Esophagus squamous epithelium (tissue), 5 donors: ENCODE measurements at regions not wholly inside any gene's neighbourhood (a gene's known extent, or its start where the extent isn't known, plus 50 kb on each side); places are given as distances from the start of the nearest gene placed in this dataset.

Experiments used
- DNase-seq: peaks from one replicate; lab custom pipeline; 2025; lab: John Stamatoyannopoulos, UW
- H3K27ac ChIP-seq, 4 donors: fragments of 200-600 bp; sonication (generic); one replicate each; pipeline ENCODE4 v1.5.1; 2016 to 2019; ENCODE audit warnings: mild to moderate bottlenecking in 1 of 4
- H3K27me3 ChIP-seq, 4 donors: fragments of 200-600 bp; sonication (generic); 1 replicate in 3 of 4; 2 replicates in 1 of 4; pipeline versions ENCODE4 v1.5.1 to v1.6.0; 2017 to 2021; ENCODE audit warnings: antibody characterized with exemption in 1 of 4
- H3K36me3 ChIP-seq, 3 donors: fragments of 200-600 bp; sonication (generic); one replicate each; pipeline ENCODE4 v1.5.1; 2016 to 2019
- H3K4me1 ChIP-seq, 3 donors: fragments of 200-600 bp; sonication (generic); one replicate each; pipeline ENCODE4 v1.5.1; 2017 to 2019
- H3K4me3 ChIP-seq, 4 donors: fragments of 200-600 bp; sonication (generic); 1 replicate in 3 of 4; 2 replicates in 1 of 4; pipeline ENCODE4 v1.5.1; 2016 to 2019; ENCODE audit warnings: mild to moderate bottlenecking in 2 of 4, moderate library complexity in 1 of 4
- H3K9me3 ChIP-seq, 3 donors: fragments of 200-600 bp; sonication (generic); one replicate each; pipeline ENCODE4 v1.5.1; 2016 to 2019
- POLR2A ChIP-seq, 4 donors: fragments of 450-650 bp; IDR thresholded peaks; one replicate each; pipeline ENCODE4 v1.6.1; 2017; ENCODE audit warnings: antibody characterized with exemption in 4 of 4, mild to moderate bottlenecking in 4 of 4, moderate library complexity in 3 of 4
- whole genome bisulfite sequencing, 2 donors: methylation state at CpG; one replicate each; pipeline ENCODE4 v1.1.5; 2018; 5-methylcytosine and 5-hydroxymethylcytosine counted together
- intact Hi-C: fragments of 100-400 bp; cut with DNase I; formaldehyde crosslinking; loops from one replicate; pipeline ENCODE4 v1.15.0; 2022
- TF ChIP-seq, protein P1 (sequence below), 6 experiments: fragments of 450-650 bp in 4 of 6; fragments of 200-600 bp in 2 of 6; sonication (generic) in 2 of 6; IDR thresholded peaks; one replicate each; pipeline ENCODE4 v1.5.1; 2016 to 2019; ENCODE audit warnings: antibody characterized with exemption in 6 of 6, mild to moderate bottlenecking in 4 of 6, moderate library complexity in 4 of 6
- donor health status: DM: yes; HTN: yes; CAD: no.

- WGBS, 2 donors = 47 to 53% methylated on average over 11 to 14 of the region's 20 CpGs
- no peaks in the 10 kb centered on the region for H3K4me1 ChIP-seq
- H3K36me3 ChIP-seq = no peaks in the 10 kb centered on the region
- intact Hi-C loops = no loop called here
- H3K4me3 ChIP-seq = no peak overlapping the region
- no peak for DNase-seq
- no peaks in the 10 kb centered on the region for H3K9me3 ChIP-seq
- H3K27ac ChIP-seq = no peak overlapping the region
- TF ChIP-seq, protein P1, sequence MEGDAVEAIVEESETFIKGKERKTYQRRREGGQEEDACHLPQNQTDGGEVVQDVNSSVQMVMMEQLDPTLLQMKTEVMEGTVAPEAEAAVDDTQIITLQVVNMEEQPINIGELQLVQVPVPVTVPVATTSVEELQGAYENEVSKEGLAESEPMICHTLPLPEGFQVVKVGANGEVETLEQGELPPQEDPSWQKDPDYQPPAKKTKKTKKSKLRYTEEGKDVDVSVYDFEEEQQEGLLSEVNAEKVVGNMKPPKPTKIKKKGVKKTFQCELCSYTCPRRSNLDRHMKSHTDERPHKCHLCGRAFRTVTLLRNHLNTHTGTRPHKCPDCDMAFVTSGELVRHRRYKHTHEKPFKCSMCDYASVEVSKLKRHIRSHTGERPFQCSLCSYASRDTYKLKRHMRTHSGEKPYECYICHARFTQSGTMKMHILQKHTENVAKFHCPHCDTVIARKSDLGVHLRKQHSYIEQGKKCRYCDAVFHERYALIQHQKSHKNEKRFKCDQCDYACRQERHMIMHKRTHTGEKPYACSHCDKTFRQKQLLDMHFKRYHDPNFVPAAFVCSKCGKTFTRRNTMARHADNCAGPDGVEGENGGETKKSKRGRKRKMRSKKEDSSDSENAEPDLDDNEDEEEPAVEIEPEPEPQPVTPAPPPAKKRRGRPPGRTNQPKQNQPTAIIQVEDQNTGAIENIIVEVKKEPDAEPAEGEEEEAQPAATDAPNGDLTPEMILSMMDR (IDR thresholded peaks at IDR 0.05) = no peak
- TF ChIP-seq POLR2A (IDR thresholded peaks at IDR 0.05) = no peak
- peaks cover 0 to 77% (median 0%) of the 10 kb centered on the region in 4 donors for H3K27me3 ChIP-seq
Observed at GRCh38 chr16:86959091-86959651, 358.0 kb downstream of the C16orf95 start.

- Histone ChIP-seq H3K27me3 (peaks cover 0 to 79% (median 0%) of the 10 kb centered on the region in 4 donors), H3K27ac (no peak overlapping the region), H3K36me3 (no peaks in the 10 kb centered on the region), H3K9me3 (no peaks in the 10 kb centered on the region), H3K4me1 (no peaks in the 10 kb centered on the region), H3K4me3 (no peak overlapping the region)
- TF ChIP-seq, protein P1 (IDR thresholded peaks at IDR 0.05) = no peak
- TF ChIP-seq POLR2A (IDR thresholded peaks at IDR 0.05) = no peak
- no peak for DNase-seq
- intact Hi-C loops = no loop called here
- 84% methylated on average over 2 of the region's 3 CpGs; no CpG with 5 or more reads in 1 of the 2 donors for WGBS, 2 donors
Observed at GRCh38 chr16:86959729-86960128, 357.5 kb downstream of the C16orf95 start.

- Histone ChIP-seq H3K9me3 (no peaks in the 10 kb centered on the region), H3K36me3 (no peaks in the 10 kb centered on the region), H3K27ac (no peak overlapping the region), H3K27me3 (peaks cover 0 to 77% (median 0%) of the 10 kb centered on the region in 4 donors), H3K4me3 (no peak overlapping the region), H3K4me1 (no peaks in the 10 kb centered on the region)
- TF ChIP-seq POLR2A (IDR thresholded peaks at IDR 0.05) = no peak
- TF ChIP-seq, protein P1 (IDR thresholded peaks at IDR 0.05) = no peak
- no peak for DNase-seq
- 52 to 67% methylated on average over 3 to 6 of the region's 10 CpGs for WGBS, 2 donors
- intact Hi-C loops = no loop called here
Observed at GRCh38 chr16:86960266-86960665, 356.9 kb downstream of the C16orf95 start.

DNA sequence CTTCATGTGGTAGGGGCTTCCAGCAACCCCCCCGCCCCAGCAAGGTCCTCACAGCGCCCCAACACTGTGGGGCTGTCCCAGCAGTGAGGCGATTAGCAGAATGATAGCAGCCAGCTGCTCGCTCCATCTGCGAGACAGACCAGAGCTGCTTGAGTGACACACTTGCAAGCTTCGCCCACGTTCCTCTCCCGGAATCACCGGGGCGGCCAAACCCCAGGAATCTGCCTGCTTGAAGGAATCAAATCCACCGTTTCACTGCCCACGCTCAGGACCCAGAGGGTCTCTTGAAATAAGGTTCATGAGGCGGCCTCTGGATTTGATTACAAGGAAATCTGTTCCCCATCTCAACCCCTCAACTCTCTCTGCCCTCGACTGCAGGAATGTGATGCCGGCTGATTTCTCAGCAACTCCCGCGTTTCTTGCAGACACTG lies 356.0 kb downstream of the C16orf95 start:
- Histone ChIP-seq H3K4me1 (no peaks in the 10 kb centered on the region), H3K4me3 (no peak overlapping the region), H3K27me3 (peaks cover 0 to 76% (median 0%) of the 10 kb centered on the region in 4 donors), H3K27ac (no peak overlapping the region), H3K36me3 (no peaks in the 10 kb centered on the region), H3K9me3 (no peaks in the 10 kb centered on the region)
- no peak for DNase-seq
- intact Hi-C loops = no loop called here
- TF ChIP-seq POLR2A (IDR thresholded peaks at IDR 0.05) = no peak
- TF ChIP-seq, protein P1 (IDR thresholded peaks at IDR 0.05) = no peak
- 66 to 67% methylated on average over 6 to 15 of the region's 17 CpGs for WGBS, 2 donors

- Histone ChIP-seq H3K36me3 (no peaks in the 10 kb centered on the region), H3K27ac (no peak overlapping the region), H3K4me3 (no peak overlapping the region), H3K4me1 (no peaks in the 10 kb centered on the region), H3K9me3 (no peaks in the 10 kb centered on the region), H3K27me3 (peaks cover 0 to 65% (median 0%) of the 10 kb centered on the region in 4 donors)
- DNase-seq = no peak
- 74 to 87% methylated on average over 5 of the region's 7 CpGs for WGBS, 2 donors
- intact Hi-C loops = no loop called here
- TF ChIP-seq, protein P1 (IDR thresholded peaks at IDR 0.05) = no peak
- no peak for TF ChIP-seq POLR2A (IDR thresholded peaks at IDR 0.05)
Observed at GRCh38 chr16:86962259-86962658, 354.9 kb downstream of the C16orf95 start.
